GM12892 (cell line): ENCODE measurements at regions not wholly inside any gene's neighbourhood (a gene's known extent, or its start where the extent isn't known, plus 50 kb on each side); places are given as distances from the start of the nearest gene placed in this dataset.

ENCODE experiments used
- DNase-seq: peaks from one replicate; pipeline ENCODE4 v3.0.0; 2011; ENCODE audit not compliant: insufficient read length
- FAIRE-seq: peaks from 2 replicates; lab custom pipeline; 2011; peaks lifted over from hg19 to GRCh38; lab: Jason Lieb, UNC
- POLR2A ChIP-seq: IDR thresholded peaks from 2 replicates; pipeline ENCODE4 v1.6.1; 2011; ENCODE audit warnings: low read depth, low read length, control low read depth
- POLR2AphosphoS5 ChIP-seq: IDR thresholded peaks from 2 replicates; pipeline ENCODE4 v1.6.1; 2011; ENCODE audit warnings: low read depth, low read length, control low read depth
- TAF1 ChIP-seq: IDR thresholded peaks from 2 replicates; pipeline ENCODE4 v1.6.1; 2011; ENCODE audit warnings: low read depth, mild to moderate bottlenecking, control low read depth, low read length, borderline replicate concordance

DNA sequence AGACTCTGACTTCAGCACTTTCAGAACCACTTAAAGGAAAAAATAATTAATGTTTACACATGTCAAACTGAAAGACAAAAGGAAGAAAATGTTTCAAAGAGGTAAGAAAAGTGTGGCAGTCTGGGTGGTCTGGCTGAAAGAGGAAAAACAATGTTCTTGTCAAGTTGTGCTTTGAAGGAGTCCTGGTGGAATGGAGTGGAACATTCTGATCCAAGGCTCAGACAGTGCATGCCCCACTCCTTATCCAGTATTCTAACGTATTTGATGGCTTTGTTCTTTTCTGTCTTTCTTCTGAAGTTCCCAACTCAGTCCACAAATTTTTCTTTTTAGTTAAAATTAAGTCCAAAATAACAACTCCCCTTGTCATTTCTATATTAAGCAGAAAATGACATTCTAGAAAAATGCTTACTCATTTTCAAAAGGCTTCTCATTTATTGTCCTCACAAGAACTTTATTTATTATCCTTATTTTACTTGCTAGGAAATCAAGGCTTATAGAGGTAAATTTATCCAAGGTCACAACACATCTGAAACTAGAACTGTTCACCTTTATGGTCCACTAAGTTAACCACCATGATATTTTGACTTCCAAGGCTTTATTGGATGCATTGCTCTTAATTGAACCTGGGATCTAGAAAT lies 121.7 kb upstream of the NAP1L1 start:
- TF ChIP-seq POLR2AphosphoS5 (no peak), POLR2A (no peak), TAF1 (no peak)
- no peak for FAIRE-seq

GRCh38 chr12:76202621-76203020 lies 118.1 kb upstream of the NAP1L1 start:
- TF ChIP-seq POLR2A (no peak), POLR2AphosphoS5 (no peak), TAF1 (no peak)
- FAIRE-seq (no peak), DNase-seq (no peak)

More for the DNA sequence above, 121.7 kb upstream of the NAP1L1 start:
- no peak for DNase-seq

DNA sequence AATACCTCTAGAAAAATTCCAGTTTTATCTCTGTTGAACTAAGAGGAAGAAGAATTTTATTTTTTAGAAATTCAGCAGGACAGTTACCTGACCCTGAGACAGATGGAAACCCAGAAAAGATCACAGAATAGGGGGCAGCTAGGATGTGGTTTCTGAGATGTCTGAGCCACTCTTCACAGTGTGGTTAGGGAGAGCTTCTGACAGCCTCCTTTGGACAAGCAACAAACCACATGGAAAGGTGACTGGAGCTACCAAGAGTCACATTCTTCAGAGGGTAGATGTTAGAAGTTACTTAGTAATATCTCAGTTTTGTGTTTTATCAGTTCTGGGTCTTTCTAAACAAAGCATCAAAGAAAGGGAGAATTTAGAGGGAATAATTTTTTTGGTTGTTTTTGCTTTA lies 117.3 kb upstream of the NAP1L1 start:
- no peak for TF ChIP-seq POLR2A
- no peak for TF ChIP-seq TAF1
- TF ChIP-seq POLR2AphosphoS5 = no peak
- DNase-seq (no peak), FAIRE-seq (no peak)

- TF ChIP-seq POLR2A = no peak
- TF ChIP-seq TAF1 = no peak
- TF ChIP-seq POLR2AphosphoS5 = no peak
- FAIRE-seq (no peak), DNase-seq (no peak)
Observed at GRCh38 chr12:76201316-76201715, 116.8 kb upstream of the NAP1L1 start.

DNA sequence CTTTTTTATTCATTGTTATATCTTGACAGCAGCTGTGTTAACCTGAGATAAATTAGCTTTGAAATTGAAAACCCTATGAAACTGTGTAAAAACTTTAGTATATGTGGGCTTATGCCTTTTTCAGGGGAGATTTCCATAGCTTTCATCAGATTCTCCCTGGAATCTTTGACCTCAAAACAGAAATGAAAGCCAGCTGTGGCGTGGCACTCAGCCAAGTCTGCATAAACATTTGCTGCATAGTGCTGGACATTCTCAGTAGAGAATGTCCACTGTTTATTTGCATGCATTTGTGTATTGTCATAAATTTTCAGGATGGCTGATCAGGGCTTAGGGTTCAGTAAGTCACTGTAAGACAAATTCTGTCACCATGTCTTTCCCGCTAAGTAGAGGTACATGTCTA lies 115.3 kb upstream of the NAP1L1 start:
- no peak for TF ChIP-seq POLR2A
- no peak for TF ChIP-seq TAF1
- no peak for TF ChIP-seq POLR2AphosphoS5
- FAIRE-seq (no peak), DNase-seq (no peak)

- no peak for DNase-seq
- no peak for FAIRE-seq
- TF ChIP-seq POLR2A (no peak), POLR2AphosphoS5 (no peak), TAF1 (no peak)
Observed at GRCh38 chr12:76198839-76199238, 114.4 kb upstream of the NAP1L1 start.

DNA sequence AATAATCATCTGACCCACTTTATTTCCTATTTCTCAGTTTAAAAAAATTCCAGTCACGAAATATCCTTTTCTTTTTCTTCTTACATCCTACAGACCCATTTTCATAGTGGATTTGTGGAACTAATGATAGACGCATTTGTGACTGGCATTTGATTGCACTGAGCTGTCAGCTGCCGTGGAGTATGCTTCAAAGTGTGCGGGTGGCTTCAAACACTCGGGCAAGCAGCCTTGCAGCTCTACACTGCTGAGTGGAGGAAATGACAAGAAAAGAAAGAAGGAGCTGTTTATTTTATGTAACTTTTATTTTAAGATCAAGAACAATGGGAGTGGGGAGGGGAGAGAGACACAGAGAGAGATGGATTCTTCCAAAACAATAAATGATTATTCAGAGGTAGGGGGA lies 112.8 kb upstream of the NAP1L1 start:
- FAIRE-seq (no peak), DNase-seq (no peak)
- TF ChIP-seq POLR2A (no peak), POLR2AphosphoS5 (no peak), TAF1 (no peak)

- no peak for TF ChIP-seq POLR2A
- no peak for TF ChIP-seq POLR2AphosphoS5
- no peak for TF ChIP-seq TAF1
- no peak for FAIRE-seq
- no peak for DNase-seq
Observed at GRCh38 chr12:76195920-76196319, 111.4 kb upstream of the NAP1L1 start.

DNA sequence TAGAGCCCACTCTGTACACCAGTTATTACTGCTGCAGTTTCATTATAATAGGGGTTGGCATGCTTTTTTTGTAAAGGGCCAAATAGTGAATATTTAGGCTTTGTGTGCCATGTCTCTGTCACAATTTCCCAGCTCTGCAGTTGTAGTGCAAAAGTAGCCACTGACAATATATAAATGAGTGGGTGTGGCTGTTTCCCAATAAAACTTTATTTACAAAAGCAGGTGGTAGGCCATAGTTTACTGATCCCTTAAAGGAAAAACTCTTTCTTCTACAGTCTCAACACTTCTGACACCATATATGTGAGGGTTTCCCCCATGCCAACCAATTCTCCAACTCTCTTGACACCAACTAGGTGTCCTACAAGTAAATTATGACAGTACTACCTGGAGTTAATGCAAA lies 110.2 kb upstream of the NAP1L1 start:
- FAIRE-seq (no peak), DNase-seq (no peak)
- TF ChIP-seq POLR2AphosphoS5 = no peak
- TF ChIP-seq TAF1 = no peak
- TF ChIP-seq POLR2A = no peak

- DNase-seq (no peak), FAIRE-seq (no peak)
- no peak for TF ChIP-seq TAF1
- no peak for TF ChIP-seq POLR2A
- no peak for TF ChIP-seq POLR2AphosphoS5
Observed at GRCh38 chr12:76193961-76194360, 109.5 kb upstream of the NAP1L1 start.

DNA sequence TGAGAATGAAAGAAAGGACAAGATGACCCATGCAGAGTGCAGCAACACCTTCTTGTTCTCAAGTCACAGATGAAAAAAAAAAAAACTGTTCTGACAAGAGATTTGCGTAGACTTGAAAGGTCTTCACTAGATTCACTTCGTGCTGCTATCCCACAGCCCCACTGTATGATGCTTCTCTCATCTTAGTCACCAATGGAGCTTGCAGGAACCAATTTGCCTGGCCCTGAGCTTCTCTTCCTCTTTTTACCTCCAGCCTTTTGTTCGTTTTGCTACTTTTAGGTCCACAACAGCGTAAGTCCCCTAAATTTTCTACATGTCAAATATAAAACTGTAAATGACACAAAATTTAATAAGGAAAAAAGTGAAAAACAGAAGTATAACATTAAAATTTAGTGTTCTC lies 107.9 kb upstream of the NAP1L1 start:
- FAIRE-seq (no peak), DNase-seq (no peak)
- TF ChIP-seq POLR2A (no peak), TAF1 (no peak), POLR2AphosphoS5 (no peak)

GRCh38 chr12:76190299-76190698 lies 105.8 kb upstream of the NAP1L1 start:
- DNase-seq (no peak), FAIRE-seq (no peak)
- TF ChIP-seq POLR2AphosphoS5 (no peak), TAF1 (no peak), POLR2A (no peak)
